ENCODE measurements at regions not wholly inside any gene's neighbourhood (a gene's known extent, or its start where the extent isn't known, plus 50 kb on each side); places are given as distances from the start of the nearest gene placed in this dataset.

DNA sequence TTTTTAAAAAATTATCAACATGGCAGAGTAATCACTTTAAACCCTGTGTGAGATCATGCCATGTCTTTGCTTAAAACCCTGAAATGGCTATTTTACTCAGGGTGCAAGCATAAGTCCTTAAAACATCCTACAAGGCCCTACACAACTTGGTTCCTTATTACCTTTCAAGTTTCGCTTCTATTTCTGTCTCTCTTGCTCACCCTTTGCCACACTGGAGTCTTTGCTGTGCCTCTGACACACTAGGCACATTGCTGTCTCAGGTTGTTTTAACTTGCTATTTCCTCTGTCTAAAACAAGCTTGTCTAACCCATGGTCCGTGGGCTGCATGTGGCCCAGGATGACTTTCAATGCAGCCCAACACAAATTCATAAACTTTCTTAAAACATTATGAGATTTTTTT, 55.6 kb downstream of the KIAA0408 start:
- no peaks in the 10 kb centered on the region for H3K36me3 ChIP-seq (ENCODE audit: control insufficient read depth in 2 of 2, insufficient read depth in 1 of 2, low read length in 2 of 2)
- H3K4me3 ChIP-seq (ENCODE audit: low read depth, low read length) = no peak overlapping the region
- no peak for TF ChIP-seq SETDB1 (IDR thresholded peaks at IDR 0.05; ENCODE audit: insufficient read length, low read length)
- no peak for TF ChIP-seq ZNF768 (tag by site-specific recombination; IDR thresholded peaks at IDR 0.05)
- TF ChIP-seq, protein P1, sequence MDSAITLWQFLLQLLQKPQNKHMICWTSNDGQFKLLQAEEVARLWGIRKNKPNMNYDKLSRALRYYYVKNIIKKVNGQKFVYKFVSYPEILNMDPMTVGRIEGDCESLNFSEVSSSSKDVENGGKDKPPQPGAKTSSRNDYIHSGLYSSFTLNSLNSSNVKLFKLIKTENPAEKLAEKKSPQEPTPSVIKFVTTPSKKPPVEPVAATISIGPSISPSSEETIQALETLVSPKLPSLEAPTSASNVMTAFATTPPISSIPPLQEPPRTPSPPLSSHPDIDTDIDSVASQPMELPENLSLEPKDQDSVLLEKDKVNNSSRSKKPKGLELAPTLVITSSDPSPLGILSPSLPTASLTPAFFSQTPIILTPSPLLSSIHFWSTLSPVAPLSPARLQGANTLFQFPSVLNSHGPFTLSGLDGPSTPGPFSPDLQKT (IDR thresholded peaks at IDR 0.05; ENCODE audit: borderline replicate concordance, low read depth, low read length) = no peak
- no peak for TF ChIP-seq ZNF558 (tag by site-specific recombination; IDR thresholded peaks at IDR 0.05)
- TF ChIP-seq ZNF211 (tag by site-specific recombination; IDR thresholded peaks at IDR 0.05; ENCODE audit: low read depth) = no peak
- no peak for TF ChIP-seq GLI2 (tag by site-specific recombination; IDR thresholded peaks at IDR 0.05; ENCODE audit: borderline replicate concordance, low read depth)
- TF ChIP-seq, protein P2, sequence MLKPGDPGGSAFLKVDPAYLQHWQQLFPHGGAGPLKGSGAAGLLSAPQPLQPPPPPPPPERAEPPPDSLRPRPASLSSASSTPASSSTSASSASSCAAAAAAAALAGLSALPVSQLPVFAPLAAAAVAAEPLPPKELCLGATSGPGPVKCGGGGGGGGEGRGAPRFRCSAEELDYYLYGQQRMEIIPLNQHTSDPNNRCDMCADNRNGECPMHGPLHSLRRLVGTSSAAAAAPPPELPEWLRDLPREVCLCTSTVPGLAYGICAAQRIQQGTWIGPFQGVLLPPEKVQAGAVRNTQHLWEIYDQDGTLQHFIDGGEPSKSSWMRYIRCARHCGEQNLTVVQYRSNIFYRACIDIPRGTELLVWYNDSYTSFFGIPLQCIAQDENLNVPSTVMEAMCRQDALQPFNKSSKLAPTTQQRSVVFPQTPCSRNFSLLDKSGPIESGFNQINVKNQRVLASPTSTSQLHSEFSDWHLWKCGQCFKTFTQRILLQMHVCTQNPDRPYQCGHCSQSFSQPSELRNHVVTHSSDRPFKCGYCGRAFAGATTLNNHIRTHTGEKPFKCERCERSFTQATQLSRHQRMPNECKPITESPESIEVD (tag by site-specific recombination; IDR thresholded peaks at IDR 0.05) = no peak
- no peak for TF ChIP-seq ZNF48 (tag by site-specific recombination; IDR thresholded peaks at IDR 0.05)
- no peak for TF ChIP-seq ZNF132 (tag by site-specific recombination; IDR thresholded peaks at IDR 0.05; ENCODE audit: borderline replicate concordance)
- no peak for TF ChIP-seq KLF9 (tag by site-specific recombination; IDR thresholded peaks at IDR 0.05; ENCODE audit: low read depth)
- TF ChIP-seq ZNF138 (tag by site-specific recombination; IDR thresholded peaks at IDR 0.05; ENCODE audit: borderline replicate concordance) = no peak
- TF ChIP-seq IKZF3 (tag by site-specific recombination; IDR thresholded peaks at IDR 0.05) = no peak
- no peak for TF ChIP-seq ZNF670 (tag by site-specific recombination; IDR thresholded peaks at IDR 0.05; ENCODE audit: low read depth)
- no peak for TF ChIP-seq ZNF350 (tag by site-specific recombination; IDR thresholded peaks at IDR 0.05)
- TF ChIP-seq HOXC10 (CRISPR knock-in tag; IDR thresholded peaks at IDR 0.05) = no peak
- TF ChIP-seq, protein P3, sequence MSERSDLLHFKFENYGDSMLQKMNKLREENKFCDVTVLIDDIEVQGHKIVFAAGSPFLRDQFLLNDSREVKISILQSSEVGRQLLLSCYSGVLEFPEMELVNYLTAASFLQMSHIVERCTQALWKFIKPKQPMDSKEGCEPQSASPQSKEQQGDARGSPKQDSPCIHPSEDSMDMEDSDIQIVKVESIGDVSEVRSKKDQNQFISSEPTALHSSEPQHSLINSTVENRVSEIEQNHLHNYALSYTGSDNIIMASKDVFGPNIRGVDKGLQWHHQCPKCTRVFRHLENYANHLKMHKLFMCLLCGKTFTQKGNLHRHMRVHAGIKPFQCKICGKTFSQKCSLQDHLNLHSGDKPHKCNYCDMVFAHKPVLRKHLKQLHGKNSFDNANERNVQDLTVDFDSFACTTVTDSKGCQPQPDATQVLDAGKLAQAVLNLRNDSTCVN (tag by site-specific recombination; optimal IDR thresholded peaks at IDR 0.05) = no peak
- no peak for TF ChIP-seq SCRT2 (tag by site-specific recombination; IDR thresholded peaks at IDR 0.05)
- H3K27ac ChIP-seq (ENCODE audit: extremely low read depth, low read depth, low read length) = no peak overlapping the region
- H3K4me1 ChIP-seq (ENCODE audit: control insufficient read depth, insufficient read depth, low read length) = no peaks in the 10 kb centered on the region
- ChIA-PET POLR2A (no interaction called here), CTCF (no interaction called here)
- H3K9me3 ChIP-seq (ENCODE audit: control insufficient read depth, insufficient read depth, low read depth, low read length) = no peaks in the 10 kb centered on the region

DNA sequence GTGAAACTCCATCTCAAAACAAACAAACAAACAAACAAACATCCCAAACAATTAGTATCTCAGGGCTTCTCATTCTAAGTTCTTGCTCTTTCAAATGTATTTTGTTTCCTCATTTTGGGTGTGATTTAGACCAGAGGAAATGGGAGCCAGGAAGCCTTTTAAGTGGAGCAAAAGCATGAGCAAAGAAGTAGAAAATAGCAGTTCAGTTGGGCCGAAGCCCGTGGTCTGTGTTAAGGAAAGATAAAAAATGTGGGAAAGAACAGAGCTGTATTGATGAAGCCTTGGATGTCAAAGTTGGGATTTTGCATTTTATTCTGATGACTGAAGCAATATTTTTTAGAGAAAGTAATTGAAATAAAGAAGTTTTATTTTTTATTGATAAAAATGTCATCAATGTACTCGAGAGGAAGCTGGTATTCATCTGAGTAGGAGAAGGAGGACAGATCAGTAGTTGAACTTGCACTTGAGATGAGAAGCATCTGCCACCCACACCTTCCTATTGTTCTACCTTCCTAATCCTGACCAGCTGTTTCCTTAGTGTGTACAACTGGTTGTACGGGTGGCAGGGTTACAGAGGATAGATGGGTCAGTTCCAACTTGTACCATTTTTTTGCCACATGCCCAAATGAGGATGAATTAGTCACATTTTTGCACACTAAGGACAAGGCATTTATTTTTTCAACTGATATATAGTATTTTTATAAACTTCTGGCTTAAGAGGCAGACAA, 56.1 kb downstream of the KIAA0408 start:
- no peaks in the 10 kb centered on the region for H3K36me3 ChIP-seq (ENCODE audit: control insufficient read depth in 2 of 2, insufficient read depth in 1 of 2, low read length in 2 of 2)
- H3K4me1 ChIP-seq (ENCODE audit: control insufficient read depth, insufficient read depth, low read length) = no peaks in the 10 kb centered on the region
- H3K27ac ChIP-seq (ENCODE audit: extremely low read depth, low read depth, low read length) = no peak overlapping the region
- H3K9me3 ChIP-seq (ENCODE audit: control insufficient read depth, insufficient read depth, low read depth, low read length) = no peaks in the 10 kb centered on the region
- no peak for TF ChIP-seq ZNF23 (tag by site-specific recombination; IDR thresholded peaks at IDR 0.05; ENCODE audit: borderline replicate concordance)
- TF ChIP-seq YY1 (tag by site-specific recombination; IDR thresholded peaks at IDR 0.05) = no peak
- TF ChIP-seq ZNF529 (tag by site-specific recombination; IDR thresholded peaks at IDR 0.05; ENCODE audit: insufficient replicate concordance) = no peak
- no peak for TF ChIP-seq ZNF37A (tag by site-specific recombination; IDR thresholded peaks at IDR 0.05)
- no peak for TF ChIP-seq ZNF501 (tag by site-specific recombination; IDR thresholded peaks at IDR 0.05)
- TF ChIP-seq ZNF341 (tag by site-specific recombination; IDR thresholded peaks at IDR 0.05; ENCODE audit: low read depth) = no peak
- no peak for TF ChIP-seq ZFP37 (tag by site-specific recombination; IDR thresholded peaks at IDR 0.05)
- TF ChIP-seq, protein P4, sequence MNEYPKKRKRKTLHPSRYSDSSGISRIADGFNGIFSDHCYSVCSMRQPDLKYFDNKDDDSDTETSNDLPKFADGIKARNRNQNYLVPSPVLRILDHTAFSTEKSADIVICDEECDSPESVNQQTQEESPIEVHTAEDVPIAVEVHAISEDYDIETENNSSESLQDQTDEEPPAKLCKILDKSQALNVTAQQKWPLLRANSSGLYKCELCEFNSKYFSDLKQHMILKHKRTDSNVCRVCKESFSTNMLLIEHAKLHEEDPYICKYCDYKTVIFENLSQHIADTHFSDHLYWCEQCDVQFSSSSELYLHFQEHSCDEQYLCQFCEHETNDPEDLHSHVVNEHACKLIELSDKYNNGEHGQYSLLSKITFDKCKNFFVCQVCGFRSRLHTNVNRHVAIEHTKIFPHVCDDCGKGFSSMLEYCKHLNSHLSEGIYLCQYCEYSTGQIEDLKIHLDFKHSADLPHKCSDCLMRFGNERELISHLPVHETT (tag by site-specific recombination; IDR thresholded peaks at IDR 0.05) = no peak
- TF ChIP-seq, protein P5, sequence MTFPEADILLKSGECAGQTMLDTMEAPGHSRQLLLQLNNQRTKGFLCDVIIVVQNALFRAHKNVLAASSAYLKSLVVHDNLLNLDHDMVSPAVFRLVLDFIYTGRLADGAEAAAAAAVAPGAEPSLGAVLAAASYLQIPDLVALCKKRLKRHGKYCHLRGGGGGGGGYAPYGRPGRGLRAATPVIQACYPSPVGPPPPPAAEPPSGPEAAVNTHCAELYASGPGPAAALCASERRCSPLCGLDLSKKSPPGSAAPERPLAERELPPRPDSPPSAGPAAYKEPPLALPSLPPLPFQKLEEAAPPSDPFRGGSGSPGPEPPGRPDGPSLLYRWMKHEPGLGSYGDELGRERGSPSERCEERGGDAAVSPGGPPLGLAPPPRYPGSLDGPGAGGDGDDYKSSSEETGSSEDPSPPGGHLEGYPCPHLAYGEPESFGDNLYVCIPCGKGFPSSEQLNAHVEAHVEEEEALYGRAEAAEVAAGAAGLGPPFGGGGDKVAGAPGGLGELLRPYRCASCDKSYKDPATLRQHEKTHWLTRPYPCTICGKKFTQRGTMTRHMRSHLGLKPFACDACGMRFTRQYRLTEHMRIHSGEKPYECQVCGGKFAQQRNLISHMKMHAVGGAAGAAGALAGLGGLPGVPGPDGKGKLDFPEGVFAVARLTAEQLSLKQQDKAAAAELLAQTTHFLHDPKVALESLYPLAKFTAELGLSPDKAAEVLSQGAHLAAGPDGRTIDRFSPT (tag by site-specific recombination; IDR thresholded peaks at IDR 0.05) = no peak
- no peak for TF ChIP-seq ZNF416 (tag by site-specific recombination; IDR thresholded peaks at IDR 0.05)
- ChIA-PET CTCF (no interaction called here), POLR2A (no interaction called here)
- no peak overlapping the region for H3K4me3 ChIP-seq (ENCODE audit: low read depth, low read length)
